HuH-7 (cell line): ENCODE measurements at regions not wholly inside any gene's neighbourhood (a gene's known extent, or its start where the extent isn't known, plus 50 kb on each side); places are given as distances from the start of the nearest gene placed in this dataset.

Source experiments
- DNase-seq: peaks from one replicate; pipeline ENCODE4 v3.0.0; 2011; ENCODE audit warnings: low spot score

DNA sequence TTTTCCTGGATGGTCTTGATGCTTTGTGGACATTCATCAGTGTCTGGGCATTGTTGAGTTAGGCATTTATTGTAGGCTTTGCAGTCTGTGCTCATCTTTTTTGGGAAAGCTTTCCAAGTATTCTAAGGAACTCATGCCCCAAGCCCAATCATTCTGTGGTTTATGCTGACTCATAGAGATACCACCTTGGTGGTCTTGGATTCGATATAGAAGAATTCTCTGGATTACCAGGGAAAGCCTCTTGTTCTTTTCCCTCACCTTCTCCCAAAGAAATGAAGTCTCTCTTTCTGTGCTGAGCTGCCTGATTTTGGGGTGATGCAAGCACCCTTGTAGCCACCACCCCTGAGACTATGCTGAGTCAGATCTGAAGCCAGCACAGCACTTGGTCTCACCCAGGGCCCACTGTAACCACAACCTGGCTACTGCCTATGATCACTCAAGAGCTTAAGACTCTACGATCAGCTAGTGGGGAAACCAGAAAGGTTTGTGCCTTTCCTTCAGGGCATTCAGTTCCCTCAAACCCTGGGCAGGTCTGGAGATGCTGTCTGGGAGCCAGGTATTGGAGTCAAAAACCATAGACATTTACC lies 422.6 kb downstream of the NUF2 start:
- DNase-seq: no peak

DNA sequence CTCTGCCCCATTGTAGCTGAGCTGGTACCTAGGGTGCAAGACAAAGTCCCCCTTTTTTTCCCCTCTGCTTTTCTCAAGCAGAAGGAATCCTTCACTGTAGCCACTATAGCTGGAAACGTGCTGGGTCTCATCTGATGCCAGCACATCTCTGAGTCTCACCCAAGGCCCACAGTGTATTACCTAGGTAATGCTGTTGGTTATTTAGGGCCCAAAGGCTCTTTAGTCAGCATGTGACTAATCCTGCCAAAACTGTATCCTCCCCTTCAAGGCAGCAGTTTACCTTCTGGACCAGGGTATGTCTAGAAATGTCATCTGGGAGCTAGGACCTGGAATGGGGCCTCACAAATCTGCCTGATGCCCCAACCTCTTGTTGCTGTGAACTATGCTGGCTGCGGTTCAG lies 423.4 kb downstream of the NUF2 start:
- no peak for DNase-seq

DNA sequence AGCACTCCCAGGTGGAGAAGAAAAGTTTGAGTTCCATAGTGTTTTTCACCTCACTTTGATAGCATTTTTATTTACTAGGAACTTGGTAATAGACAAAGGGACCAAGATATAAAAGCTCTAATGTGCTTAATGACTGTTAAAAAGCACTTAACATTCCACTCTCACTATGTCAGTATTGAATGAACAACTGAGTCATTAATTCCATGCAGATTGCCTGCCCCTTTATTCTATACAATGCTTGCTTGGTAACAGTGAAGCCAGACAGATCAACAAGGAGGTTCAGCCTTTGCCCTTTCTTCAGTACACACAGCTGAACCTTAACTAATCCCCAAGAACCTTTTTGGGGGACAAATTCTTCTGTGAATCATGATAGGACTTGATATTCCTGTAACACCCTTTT lies 425.5 kb downstream of the NUF2 start:
- DNase-seq: no peak

DNA sequence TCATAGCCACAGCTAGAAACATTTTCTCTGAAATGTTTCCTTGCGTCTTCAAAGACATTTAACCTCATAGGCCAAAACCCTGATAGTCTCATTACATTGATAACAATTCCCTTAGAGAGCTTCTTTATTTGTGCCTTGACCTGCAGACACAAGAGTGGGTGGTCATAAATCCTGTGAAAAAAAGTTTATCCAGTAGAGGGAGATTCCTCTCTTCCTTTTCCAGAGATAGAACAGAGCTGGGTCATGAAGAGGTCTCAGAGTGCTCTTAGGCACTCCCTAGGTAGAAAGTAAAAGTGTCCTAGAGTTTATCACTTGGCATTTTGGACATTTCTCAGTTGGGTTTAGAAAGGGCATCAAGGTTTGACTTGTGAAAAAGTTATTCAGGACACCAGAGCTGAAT lies 426.1 kb downstream of the NUF2 start:
- no peak for DNase-seq

DNA sequence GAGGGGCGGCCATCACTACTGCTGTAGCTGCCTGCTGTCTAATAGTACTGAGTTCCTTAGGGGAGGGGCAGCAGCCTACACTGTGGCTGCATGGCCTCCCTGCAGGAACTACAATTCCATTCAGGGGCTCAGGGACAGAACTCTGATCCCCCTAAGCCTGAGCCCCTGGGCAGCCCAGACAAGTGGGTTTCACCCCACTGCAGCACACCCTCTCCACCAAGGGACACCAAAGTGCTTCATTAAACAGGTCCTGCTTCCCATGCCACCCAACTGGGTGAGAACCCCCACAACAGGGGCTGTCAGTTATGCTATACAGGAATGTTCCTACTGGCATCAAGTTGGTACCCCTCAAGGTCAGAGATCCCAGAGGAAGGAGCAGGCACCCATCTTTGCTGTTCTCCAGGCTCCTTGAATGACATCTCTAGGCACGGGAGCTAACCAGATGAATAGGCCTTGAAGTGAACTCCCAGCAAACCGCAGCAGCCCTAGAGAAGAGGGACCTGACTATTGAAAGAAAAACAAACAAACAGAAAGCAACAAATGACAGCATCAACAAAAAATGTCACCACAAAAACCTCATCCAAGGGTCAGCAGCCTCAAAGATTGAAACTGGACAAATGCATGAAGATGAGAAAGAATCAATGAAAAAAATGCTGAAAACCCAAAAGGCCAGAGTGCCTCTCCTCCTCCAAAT lies 437.4 kb downstream of the NUF2 start:
- DNase-seq: no peak

DNA sequence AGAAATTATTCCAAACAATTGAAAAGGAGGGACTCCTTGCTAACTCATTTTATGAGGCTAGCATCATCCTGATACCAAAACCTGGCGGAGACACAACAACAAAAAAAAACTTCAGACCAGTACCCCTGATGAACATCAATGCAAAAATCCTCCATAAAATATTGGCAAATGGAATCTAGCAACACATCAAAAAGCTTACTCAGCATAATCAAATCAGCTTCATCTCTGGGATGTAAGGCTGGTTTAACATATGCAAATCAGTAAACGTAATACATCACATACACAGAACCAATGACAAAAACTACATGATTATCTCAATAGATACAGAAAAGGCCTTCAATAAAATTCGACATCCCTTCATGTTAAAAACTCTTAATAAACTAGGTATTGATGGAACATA lies 440.1 kb downstream of the NUF2 start:
- DNase-seq: no peak

DNA sequence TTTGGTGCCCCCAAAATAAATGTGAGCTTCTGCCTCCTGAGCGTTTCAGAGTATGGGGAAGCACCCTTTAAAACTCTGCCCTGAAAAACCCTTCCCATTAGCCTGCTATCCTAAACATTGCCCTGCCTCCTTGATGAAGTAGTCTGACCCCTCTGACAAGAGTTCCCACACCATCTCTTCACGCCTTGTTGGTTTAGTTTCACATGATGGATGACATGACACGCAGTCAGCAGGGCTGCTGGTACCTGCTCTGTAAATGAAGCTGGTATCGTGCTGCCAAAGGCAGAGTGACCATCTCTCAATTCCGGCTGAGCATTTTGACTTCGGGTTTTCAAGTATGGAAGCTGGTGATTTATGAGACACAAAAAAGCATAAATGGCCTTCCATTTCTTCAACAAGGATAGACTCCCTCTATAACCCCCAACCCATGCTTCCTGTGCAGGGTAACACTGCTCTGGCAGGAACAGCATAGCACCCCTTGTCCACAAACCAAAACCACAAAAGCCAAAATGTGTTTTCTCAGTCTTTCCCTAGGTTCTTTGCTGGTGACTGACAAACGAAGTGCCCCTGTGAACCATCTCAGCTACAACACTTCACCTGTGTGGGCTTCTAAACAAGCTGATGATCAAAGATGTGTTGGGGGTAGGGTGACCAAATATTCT lies 444.6 kb downstream of the NUF2 start:
- no peak for DNase-seq

DNA sequence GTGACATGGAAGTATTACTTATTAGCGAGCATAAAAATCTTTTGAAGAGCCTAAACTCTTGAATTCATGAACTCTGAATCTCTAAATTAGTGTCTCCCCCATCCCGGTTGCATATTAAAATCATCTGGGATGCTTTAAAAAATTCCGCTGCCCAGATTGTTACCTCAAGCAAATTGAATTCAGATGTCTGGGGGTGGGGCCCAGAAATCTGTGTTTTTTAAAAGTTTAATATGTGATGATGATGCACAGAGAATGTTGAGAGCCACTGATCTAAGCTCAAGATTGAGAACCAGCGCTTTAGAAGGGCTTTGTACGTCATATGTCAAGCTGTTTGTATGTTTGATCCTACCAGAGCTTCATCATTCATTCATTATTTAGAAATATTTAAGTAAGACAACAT lies 446.8 kb downstream of the NUF2 start:
- no peak for DNase-seq

DNA sequence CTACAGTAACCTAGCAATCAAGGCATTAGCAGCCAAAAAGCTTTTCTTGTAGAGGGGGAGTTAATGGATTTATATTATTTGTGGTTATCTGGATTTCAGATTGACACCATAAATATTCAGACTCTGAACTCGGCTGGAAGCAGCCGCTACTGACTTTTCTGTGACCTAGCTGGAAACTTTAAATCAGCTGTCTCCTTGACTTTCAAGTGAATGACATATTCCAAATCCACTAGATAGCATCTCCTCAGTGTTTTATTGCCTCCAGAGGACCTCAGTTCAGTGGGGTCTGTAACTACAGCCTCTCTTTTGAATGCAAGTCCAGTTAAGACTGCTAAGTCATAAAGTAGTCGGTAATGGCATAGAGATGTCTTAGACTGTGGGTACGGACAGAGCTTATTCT lies 448.5 kb downstream of the NUF2 start:
- no peak for DNase-seq

DNA sequence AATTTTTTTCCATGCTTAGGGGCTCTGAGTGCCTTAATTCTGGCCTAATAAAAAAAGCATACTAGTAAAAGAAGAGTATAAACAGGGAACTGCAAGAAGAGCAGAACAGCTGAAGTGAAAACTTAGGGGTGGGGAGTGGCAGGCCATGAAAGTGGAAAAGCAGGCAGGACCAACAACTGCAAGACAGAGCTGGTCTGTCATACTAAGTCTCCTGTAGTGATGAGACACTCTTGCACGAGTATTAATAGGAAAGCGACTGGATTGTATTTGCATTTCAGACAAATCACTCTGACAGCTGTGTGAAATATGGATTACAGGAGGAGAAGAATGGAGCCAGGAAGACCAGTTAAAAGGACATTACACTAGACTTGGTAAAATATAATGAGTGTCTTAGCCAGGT lies 449.9 kb downstream of the NUF2 start:
- DNase-seq: no peak

DNA sequence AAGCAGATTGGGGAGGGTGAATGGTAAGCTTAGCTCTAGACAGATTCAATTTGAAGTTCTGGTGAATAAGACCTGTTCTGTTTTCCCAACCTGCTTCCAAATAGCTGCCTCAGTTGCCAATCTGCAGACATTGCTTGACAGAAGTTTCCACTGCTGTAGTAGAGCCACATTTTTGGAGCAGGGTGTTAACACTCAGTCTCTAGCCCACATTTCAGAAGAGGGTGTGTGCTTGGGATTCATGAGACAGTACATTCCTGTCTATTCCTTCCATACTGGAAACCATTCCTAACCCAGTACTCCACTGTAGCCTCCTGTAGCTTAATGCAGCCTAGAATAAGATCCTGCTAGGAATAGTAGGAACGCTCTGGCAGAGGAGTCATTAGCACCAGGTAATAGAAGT lies 450.5 kb downstream of the NUF2 start:
- no peak for DNase-seq

DNA sequence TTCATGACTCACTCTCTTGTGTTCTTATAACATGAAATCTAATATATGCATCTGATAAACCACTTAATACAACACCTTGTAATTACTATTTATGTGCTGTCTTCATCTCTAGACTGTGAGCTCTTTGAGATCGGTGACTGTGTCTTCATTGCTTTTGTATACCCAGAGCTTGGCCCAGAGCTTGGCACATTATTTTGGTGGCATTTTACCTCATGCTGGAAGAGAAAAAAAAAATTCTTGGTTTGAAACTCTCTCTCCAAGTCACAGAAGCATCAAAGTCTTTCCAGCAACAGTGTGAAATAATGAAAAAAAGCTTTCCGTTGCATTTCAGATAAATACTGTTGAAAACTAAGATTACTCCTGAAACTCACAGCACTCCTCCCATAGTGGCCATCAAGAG lies 451.6 kb downstream of the NUF2 start:
- no peak for DNase-seq

DNA sequence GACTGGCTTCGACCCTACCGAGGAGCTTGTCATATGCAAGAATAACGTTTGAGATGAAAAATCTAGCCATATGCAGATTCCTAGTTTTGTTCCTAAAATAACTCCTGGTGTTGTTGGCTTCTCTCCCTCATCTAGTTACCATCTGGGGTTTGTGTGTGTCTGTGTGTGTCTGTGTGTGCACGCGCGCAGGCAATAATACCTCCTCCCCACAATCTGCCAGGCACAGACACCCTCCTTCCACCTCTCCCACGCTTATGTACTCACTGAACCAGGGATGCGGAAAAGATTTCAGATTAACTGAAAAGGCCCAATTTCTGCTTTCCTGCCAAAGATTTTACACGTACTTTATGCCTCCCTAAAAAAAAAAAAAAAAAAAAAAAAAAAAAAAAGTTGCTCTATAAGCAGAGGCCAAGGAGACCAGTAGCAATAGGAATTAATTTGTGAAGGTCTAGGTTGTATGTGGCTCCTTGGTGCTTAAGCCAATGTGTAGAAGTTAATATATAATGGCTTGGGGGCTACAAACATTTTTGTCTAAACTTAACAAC lies 452.7 kb downstream of the NUF2 start:
- DNase-seq: no peak

DNA sequence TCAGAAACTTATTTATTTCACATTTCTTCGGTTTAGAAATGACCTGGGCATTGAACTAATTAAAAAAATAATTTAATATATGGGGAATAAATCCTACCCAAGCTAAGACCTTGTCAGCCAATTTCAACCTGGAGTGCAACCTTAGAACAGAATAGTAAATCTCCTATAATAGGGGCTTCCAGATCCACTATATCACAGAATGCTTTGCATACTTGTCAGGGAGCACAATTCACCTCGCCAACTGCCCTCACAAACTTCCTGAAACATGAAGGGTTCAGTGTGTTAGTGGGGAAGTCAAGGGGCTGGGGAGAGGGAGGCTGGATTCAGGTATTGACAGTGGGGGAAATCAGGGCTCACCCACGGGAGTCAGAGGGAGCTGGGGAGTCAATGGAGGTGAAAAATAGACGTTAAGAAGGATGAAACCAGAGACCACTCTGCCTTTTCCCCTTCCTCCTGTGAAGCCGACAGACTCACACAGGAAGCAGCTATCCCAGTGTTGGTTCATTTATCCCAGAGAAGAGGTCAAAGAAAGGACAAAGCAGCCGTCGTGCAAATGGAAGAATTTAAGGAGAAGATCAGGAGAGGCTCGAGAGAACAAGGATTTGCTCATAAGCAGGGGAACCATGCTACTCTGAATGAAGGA lies 453.3 kb downstream of the NUF2 start:
- no peak for DNase-seq

DNA sequence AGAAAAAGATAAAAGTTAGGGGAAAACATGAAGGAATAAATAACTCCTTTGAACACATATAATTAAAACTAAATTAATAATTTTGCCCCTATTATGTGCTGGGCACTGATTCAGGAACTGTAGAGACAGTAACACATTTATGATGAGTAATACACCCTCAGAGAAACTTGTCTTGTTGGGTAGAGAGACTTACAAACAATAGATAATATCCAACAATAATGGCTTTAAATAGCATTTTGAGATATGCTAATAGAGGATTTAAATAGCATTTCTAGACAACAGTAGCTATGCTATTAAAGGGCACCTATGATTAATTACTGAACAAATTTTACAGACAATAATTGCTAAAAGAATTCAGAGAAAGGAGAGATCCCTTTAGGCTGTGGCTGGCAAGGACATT lies 455.5 kb downstream of the NUF2 start:
- DNase-seq: no peak

DNA sequence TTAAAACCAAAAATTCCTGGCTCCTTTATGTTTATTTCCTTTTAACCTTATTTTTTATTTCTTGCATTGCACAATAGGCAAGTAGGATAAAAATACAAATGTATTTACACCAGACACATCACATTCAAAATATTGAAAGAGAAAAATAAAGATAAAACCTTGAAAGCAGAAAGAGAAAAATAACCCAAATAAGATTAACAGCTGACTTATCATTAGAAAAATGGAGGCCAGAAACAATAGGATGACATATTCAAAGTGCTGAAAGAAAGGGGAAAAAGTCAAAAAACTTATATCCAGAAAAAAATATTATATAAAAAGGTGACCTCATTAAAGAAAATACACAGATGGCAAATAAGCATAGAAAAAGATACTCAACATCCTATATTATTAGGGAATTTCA lies 459.4 kb downstream of the NUF2 start:
- DNase-seq: no peak

DNA sequence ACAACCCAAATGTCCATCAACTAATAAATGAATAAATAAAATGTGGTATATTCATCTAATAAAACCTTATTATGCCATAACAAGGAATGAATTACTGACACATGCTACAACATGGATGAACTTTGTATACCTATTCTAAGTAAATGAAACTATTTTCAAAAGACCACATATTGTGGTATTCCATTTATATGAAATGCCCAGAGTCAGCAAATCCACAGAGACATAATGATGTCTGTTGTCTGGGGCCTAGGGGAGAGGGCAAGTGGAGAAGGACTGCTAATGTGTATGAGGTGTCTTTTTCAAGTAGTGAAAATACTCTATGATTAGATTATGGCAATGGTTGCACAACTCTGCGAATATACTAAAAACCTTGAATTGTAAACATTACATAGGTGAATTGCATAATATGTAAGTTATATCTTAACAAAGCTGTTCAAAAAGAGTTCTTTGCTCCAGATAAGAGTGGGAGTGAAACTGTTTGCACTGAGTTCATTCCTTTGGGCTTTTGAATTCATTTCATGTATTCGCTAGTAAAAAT lies 464.2 kb downstream of the NUF2 start:
- no peak for DNase-seq

DNA sequence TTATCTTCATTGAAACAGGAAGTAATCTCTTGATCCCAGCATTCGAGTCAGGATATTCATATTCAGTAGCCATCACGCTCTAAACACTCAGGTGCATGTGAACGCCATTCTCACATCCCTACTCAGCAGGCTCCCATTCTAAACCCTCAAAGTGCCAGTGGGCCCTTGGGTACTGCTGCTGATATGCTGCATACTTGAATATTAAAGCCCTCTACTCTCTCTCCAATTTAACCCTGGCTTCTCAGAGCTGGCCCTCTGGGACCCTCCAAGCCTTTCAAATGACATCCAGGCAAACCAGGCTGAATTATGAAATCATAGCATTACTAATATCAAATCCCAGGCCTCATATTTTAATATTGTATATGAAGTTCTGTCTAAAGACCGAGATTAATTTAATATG lies 468.2 kb downstream of the NUF2 start:
- no peak for DNase-seq

DNA sequence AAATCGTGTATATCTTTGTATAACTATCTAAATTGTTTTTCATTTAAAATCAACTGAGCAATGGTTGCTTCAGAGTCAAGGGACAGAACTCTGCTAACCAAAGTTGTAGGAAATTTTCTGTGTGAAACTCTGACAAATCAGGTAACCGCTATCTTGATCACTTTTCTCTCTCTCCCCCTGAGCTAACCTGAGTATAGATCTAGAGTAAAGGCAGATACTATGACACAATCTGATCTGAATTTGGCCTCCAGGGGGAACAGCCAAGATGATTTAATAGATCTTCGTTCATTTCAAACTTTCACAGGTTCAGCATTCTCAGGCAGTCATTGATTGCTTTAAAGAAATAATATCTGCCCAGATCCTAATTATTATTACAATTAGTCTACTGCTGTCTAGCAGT lies 472.8 kb downstream of the NUF2 start:
- DNase-seq: no peak

DNA sequence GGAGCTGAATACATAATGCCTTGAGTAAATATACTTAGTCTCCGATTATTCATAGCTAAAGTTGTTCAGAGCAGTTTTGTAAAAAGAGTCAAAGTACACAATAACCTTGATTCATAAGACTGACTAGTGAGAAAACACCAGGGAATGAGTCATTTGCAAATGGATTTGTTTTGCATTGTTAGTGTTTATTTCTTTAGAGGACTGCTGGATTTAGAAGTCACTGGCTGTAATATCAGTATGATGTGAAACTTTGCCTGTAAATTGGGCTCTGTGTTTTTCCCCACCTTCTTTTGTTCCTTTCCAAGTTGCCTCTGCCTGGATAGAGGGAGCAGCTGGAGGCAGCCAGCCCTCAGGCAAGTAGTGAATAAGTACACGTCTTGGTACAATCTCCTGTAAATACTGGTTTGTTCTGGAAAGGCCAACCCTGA lies 474.7 kb downstream of the NUF2 start:
- no peak for DNase-seq

DNA sequence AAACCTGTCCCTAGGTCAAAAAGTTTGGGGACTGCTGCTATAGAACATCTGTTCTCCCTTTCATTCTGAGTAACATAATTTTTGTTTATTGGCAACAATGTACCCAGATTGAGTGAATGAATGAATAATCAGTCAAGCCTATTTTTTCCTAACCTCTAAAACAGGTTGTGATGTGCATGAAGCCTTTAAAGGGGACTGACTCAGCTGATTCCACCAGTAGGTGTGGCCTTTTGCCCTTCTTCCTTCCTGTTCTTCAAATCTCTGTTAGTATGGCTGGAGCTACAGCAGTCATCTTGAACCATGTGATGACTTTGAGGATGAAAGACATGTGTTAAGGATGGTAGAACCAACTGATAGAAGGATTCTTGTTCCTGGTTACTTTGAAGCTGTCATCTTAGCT lies 476.1 kb downstream of the NUF2 start:
- DNase-seq: no peak

DNA sequence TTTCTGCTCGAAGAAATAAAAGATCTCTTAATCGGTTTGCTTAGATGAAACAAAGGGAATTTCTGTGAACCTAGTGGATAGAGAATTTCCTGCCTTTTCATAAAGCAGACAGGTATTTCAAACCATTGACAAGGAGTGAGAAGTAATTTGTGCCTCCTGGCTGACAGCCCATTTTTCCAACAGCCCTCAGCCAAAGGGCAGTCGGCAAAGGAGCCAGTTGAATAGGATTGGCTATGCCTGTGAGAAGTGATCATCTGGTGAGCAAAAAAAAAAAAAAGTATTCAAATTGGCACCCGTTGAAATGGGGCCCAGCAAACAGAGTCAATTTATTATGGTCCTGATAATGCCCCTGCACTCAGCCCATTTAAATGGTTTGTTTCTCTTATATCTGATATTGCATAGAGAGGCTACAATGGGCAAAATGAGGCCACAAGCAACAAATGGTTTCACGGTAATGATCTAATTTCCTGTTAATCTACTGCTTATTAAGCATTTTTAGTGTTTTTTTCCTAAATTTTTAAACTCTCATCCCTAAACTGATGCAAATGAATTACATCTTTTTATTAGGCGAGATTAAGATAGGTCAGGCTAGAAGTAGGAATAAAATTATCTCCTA lies 477.5 kb downstream of the NUF2 start:
- no peak for DNase-seq
